HL-60 (cell line): ENCODE measurements at regions not wholly inside any gene's neighbourhood (a gene's known extent, or its start where the extent isn't known, plus 50 kb on each side); places are given as distances from the start of the nearest gene placed in this dataset.

Experiments used
- DNase-seq, 2 experiments: peaks; one replicate each; pipeline ENCODE4 v3.0.0-alpha.2; 2010 to 2020; ENCODE audit warnings: low read depth in 1 of 2, low spot score in 1 of 2
- H3K27ac ChIP-seq: fragments of 250-450 bp; sonication (Bioruptor Pico); replicated peaks from 2 replicates; pipeline ENCODE4 v1.5.1; 2020; ENCODE audit warnings: mild to moderate bottlenecking, moderate library complexity
- H3K27me3 ChIP-seq: fragments of 250-450 bp; sonication (Bioruptor Pico); 2 replicates; pipeline ENCODE4 v1.5.1; 2021; ENCODE audit warnings: mild to moderate bottlenecking, moderate library complexity; ENCODE audit not compliant: insufficient read depth, poor library complexity, severe bottlenecking
- H3K4me3 ChIP-seq: replicated peaks from 2 replicates; pipeline ENCODE4 v1.5.1; 2011; ENCODE audit warnings: mild to moderate bottlenecking, control low read depth, low read length; ENCODE audit not compliant: insufficient read depth
- CTCF ChIP-seq: IDR thresholded peaks from one replicate; pipeline ENCODE4 v1.5.1; 2011; ENCODE audit warnings: low read length, control low read depth, inconsistent platforms; ENCODE audit not compliant: insufficient read depth
- GABPA ChIP-seq: IDR thresholded peaks from 2 replicates; pipeline ENCODE4 v1.6.1; 2012; ENCODE audit warnings: low read depth
- POLR2AphosphoS5 ChIP-seq: IDR thresholded peaks from 2 replicates; pipeline ENCODE4 v1.6.1; 2012; ENCODE audit warnings: low read depth
- REST ChIP-seq: IDR thresholded peaks from 2 replicates; pipeline ENCODE4 v1.6.1; 2012; ENCODE audit warnings: low read depth; ENCODE audit not compliant: insufficient replicate concordance
- SPI1 ChIP-seq: IDR thresholded peaks from 2 replicates; pipeline ENCODE4 v1.6.1; 2012; ENCODE audit warnings: low read depth, mild to moderate bottlenecking, borderline replicate concordance

GRCh38 chr4:108303488-108304177 is 134.9 kb upstream of the LEF1 start:
- Histone ChIP-seq H3K4me3 (no peak overlapping the region), H3K27ac (no peak overlapping the region), H3K27me3 (no peaks in the 10 kb centered on the region)
- DNase-seq, result no peak
- TF ChIP-seq REST, result no peak
- no peak for TF ChIP-seq CTCF
- TF ChIP-seq POLR2AphosphoS5, result no peak
- no peak for TF ChIP-seq GABPA
- no peak for TF ChIP-seq SPI1

GRCh38 chr4:108301545-108302251 is 133.0 kb upstream of the LEF1 start:
- TF ChIP-seq REST, result no peak
- TF ChIP-seq CTCF, result no peak
- TF ChIP-seq POLR2AphosphoS5, result no peak
- TF ChIP-seq GABPA, result no peak
- no peak for TF ChIP-seq SPI1
- DNase-seq, result no peak
- no peak overlapping the region for H3K27ac ChIP-seq
- no peak overlapping the region for H3K4me3 ChIP-seq
- H3K27me3 ChIP-seq, result no peaks in the 10 kb centered on the region

GRCh38 chr4:108297605-108298004 is 128.9 kb upstream of the LEF1 start:
- H3K27me3 ChIP-seq, result no peaks in the 10 kb centered on the region
- DNase-seq, result no peak
- no peak overlapping the region for H3K4me3 ChIP-seq
- H3K27ac ChIP-seq, result no peak overlapping the region
- no peak for TF ChIP-seq GABPA
- TF ChIP-seq POLR2AphosphoS5, result no peak
- TF ChIP-seq CTCF, result no peak
- TF ChIP-seq SPI1, result no peak
- TF ChIP-seq REST, result no peak
